Right atrium auricular region (tissue), 2 donors: ENCODE measurements at regions not wholly inside any gene's neighbourhood (a gene's known extent, or its start where the extent isn't known, plus 50 kb on each side); places are given as distances from the start of the nearest gene placed in this dataset.

ENCODE experiments used
- DNase-seq: peaks from one replicate; pipeline ENCODE4 v3.0.0-alpha.2; 2019; ENCODE audit warnings: low spot score
- H3K27ac ChIP-seq, 2 donors: fragments of 200-600 bp; sonication (generic); 1 replicate in 1 of 2; 2 replicates in 1 of 2; pipeline ENCODE4 v1.5.1; 2016 to 2019
- H3K27me3 ChIP-seq, 2 donors: fragments of 200-600 bp; sonication (generic); one replicate each; pipeline versions ENCODE4 v1.5.1 to v1.6.0; 2017 to 2019
- H3K36me3 ChIP-seq: fragments of 200-600 bp; sonication (generic); one replicate; pipeline ENCODE4 v1.5.1; 2016
- H3K4me1 ChIP-seq, 2 donors: fragments of 200-600 bp; sonication (generic); one replicate each; pipeline versions ENCODE4 v1.5.1 to v1.6.0; 2017 to 2019
- H3K4me3 ChIP-seq, 2 donors: fragments of 200-600 bp; sonication (generic); 1 replicate in 1 of 2; 2 replicates in 1 of 2; pipeline ENCODE4 v1.5.1; 2017 to 2019; ENCODE audit warnings: mild to moderate bottlenecking in 1 of 2, moderate library complexity in 1 of 2
- H3K9me3 ChIP-seq, 2 donors: fragments of 200-600 bp; sonication (generic); one replicate each; pipeline ENCODE4 v1.5.1; 2019
- TF ChIP-seq, protein P1 (sequence below), 2 donors: fragments of 200-600 bp; sonication (generic); IDR thresholded peaks; one replicate each; pipeline ENCODE4 v1.5.1; 2019; ENCODE audit warnings: antibody characterized with exemption in 2 of 2

DNA sequence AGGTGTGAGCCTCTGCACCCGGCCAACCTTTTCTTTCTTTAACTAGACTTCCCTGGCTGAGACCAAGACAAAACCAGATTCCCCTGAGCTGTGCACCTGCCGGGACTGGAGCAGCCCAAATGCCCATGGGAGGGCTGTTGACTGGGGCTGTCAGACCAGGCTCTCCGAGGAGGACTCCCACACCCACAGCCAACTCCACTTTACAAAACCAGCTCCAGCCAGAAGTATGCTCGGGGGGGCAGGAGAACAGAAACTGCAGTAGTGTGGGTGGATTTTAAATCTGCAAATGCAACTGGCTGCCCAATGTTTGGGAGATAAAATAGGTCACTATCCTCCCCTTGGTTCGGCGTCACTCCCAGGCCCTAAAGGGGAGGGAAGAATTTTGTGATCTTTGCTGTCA, 78.5 kb downstream of the VCPKMT start:
- Histone ChIP-seq H3K9me3 (no peaks in the 10 kb centered on the region), H3K27ac (no peak overlapping the region), H3K4me1 (peaks cover 0 to 30% of the 10 kb centered on the region in 2 donors), H3K36me3 (no peaks in the 10 kb centered on the region), H3K4me3 (no peak overlapping the region), H3K27me3 (no peaks in the 10 kb centered on the region)
- DNase-seq: no peak
- TF ChIP-seq, protein P1, sequence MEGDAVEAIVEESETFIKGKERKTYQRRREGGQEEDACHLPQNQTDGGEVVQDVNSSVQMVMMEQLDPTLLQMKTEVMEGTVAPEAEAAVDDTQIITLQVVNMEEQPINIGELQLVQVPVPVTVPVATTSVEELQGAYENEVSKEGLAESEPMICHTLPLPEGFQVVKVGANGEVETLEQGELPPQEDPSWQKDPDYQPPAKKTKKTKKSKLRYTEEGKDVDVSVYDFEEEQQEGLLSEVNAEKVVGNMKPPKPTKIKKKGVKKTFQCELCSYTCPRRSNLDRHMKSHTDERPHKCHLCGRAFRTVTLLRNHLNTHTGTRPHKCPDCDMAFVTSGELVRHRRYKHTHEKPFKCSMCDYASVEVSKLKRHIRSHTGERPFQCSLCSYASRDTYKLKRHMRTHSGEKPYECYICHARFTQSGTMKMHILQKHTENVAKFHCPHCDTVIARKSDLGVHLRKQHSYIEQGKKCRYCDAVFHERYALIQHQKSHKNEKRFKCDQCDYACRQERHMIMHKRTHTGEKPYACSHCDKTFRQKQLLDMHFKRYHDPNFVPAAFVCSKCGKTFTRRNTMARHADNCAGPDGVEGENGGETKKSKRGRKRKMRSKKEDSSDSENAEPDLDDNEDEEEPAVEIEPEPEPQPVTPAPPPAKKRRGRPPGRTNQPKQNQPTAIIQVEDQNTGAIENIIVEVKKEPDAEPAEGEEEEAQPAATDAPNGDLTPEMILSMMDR (IDR thresholded peaks at IDR 0.05): no peak

DNA sequence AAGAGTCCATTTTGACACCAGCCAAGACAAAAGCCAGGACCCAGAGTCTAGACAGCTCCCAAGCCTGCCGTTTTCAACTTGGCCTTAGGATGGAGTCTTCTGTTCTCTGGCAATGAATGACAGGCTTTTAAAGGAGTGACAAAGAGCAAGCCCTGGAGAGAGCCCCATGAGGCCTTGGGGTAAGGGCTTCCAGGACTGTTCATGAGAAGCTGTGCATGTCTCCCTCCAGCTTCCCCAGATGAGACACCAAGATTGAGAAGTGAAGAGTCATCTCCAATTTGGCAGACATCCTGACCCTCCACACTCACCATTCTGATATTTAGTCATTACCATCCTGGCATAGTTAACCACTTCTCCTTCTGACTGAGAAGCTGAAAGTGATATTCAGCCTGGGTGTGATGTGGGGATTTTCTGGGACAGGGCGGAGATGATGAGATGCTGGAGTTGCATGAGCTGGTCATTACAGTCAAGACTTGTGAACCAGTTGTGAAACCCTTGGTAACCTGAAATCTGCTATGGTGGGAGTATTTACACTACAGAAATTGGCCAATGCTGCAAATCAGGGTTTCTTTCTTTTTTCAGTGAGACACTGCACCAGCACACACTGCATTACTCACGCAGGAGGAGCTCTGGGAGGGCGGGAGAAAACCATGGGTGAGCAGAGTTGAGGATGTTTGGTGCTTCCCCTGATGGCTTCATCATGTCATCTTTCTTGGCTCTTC, 77.8 kb downstream of the VCPKMT start:
- no peaks in the 10 kb centered on the region for H3K9me3 ChIP-seq
- TF ChIP-seq, protein P1 (IDR thresholded peaks at IDR 0.05): no peak
- peak overlapping the region in 1 of 2 donors; percentile 21 for H3K27ac ChIP-seq
- no peak overlapping the region for H3K4me3 ChIP-seq
- H3K4me1 ChIP-seq: peaks cover 0 to 32% of the 10 kb centered on the region in 2 donors
- H3K27me3 ChIP-seq: no peaks in the 10 kb centered on the region
- no peaks in the 10 kb centered on the region for H3K36me3 ChIP-seq
- DNase-seq: no peak

DNA sequence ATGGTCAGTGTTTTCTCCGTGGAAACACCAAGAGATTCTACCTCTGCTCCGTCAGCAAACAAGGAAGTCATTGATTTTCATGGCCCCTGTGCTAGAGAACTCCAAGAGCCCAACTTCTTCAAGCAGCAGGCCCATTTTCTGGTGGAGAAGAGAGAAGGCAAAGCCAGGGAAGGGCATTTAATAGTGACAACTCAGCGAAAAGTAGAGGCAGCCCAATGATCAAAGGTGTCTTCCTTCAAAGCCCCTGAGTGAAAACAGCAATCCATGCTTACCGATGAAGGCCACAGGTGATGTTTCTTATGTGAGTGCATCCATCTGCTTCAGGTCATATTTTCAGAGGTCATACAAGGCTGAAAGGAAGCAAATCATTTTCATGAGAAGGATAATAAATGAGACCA, 77.3 kb downstream of the VCPKMT start:
- Histone ChIP-seq H3K4me3 (no peak overlapping the region), H3K36me3 (no peaks in the 10 kb centered on the region), H3K4me1 (peaks cover 0 to 37% of the 10 kb centered on the region in 2 donors), H3K27me3 (no peaks in the 10 kb centered on the region), H3K27ac (no peak overlapping the region), H3K9me3 (no peaks in the 10 kb centered on the region)
- DNase-seq: no peak
- TF ChIP-seq, protein P1 (IDR thresholded peaks at IDR 0.05): no peak

DNA sequence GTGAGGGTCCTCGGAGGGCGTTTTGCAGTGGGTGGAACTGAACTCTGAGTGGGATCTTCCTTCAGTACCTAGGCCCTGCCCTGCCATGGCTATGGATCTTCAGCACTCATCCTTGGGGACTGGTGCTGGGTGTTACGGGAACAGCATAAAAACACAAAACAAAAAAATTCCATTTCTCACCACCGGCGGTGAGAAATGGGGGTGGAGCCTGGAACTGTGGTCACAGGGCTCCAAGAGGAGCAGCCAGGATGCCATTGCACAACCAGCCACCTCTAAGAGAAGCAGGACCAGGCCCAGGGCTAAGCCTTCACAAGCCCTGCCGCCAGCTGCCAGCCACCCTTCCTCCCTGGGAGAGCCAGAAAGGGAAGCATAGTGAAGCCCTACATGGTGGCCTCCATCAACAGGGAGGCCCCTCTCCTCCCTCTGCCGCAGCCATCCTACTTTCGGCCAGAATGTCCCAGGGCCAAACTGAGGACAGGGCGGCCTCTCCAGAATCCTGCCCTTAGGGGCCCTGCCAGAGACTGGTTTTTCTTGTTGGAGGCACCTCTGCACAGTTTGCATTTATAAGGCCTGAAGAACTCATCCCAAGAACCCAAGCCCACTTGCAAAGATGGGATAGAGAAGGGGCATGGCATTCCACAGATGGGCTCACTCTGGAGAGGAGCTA, 76.5 kb downstream of the VCPKMT start:
- no peak for DNase-seq
- Histone ChIP-seq H3K36me3 (no peaks in the 10 kb centered on the region), H3K27me3 (no peaks in the 10 kb centered on the region), H3K9me3 (no peaks in the 10 kb centered on the region), H3K4me3 (no peak overlapping the region), H3K27ac (no peak overlapping the region), H3K4me1 (peaks cover 0 to 45% of the 10 kb centered on the region in 2 donors)
- TF ChIP-seq, protein P1 (IDR thresholded peaks at IDR 0.05): no peak

DNA sequence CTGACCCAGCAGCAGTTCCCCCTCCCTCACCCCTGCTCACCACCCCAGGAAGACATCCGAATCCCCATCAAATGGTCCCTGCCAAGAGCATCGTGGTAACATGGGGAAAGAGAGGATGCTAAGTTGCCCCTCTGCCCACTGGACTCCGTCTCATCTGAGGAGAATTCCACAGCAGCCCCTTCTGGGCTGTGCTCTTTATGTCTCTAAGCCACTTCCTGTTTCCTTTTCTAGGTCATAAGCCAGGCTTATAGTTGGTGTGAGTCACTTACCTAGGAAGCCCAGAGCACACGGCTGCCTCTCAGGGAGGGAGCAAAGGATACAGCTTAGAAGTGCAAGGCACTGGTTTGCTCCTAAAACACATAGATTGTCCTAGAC, 76.0 kb downstream of the VCPKMT start:
- Histone ChIP-seq H3K36me3 (no peaks in the 10 kb centered on the region), H3K27ac (no peak overlapping the region), H3K4me3 (no peak overlapping the region), H3K27me3 (no peaks in the 10 kb centered on the region), H3K4me1 (peaks cover 0 to 50% of the 10 kb centered on the region in 2 donors), H3K9me3 (no peaks in the 10 kb centered on the region)
- TF ChIP-seq, protein P1 (IDR thresholded peaks at IDR 0.05): no peak
- no peak for DNase-seq
